GM12864 (cell line): ENCODE measurements at regions not wholly inside any gene's neighbourhood (a gene's known extent, or its start where the extent isn't known, plus 50 kb on each side); places are given as distances from the start of the nearest gene placed in this dataset.

Experiments used
- DNase-seq: peaks from one replicate; pipeline ENCODE4 v3.0.0-alpha.2; 2011; ENCODE audit warnings: low read depth
- H3K4me3 ChIP-seq: 2 replicates; pipeline ENCODE4 v1.5.1; 2011; ENCODE audit warnings: mild to moderate bottlenecking, low read depth, low read length, control low read depth
- CTCF ChIP-seq: IDR thresholded peaks from 2 replicates; pipeline ENCODE4 v1.5.1; 2011; ENCODE audit warnings: low read depth, mild to moderate bottlenecking, moderate library complexity, low read length, control low read depth, inconsistent platforms; ENCODE audit errors: missing control alignments

DNA sequence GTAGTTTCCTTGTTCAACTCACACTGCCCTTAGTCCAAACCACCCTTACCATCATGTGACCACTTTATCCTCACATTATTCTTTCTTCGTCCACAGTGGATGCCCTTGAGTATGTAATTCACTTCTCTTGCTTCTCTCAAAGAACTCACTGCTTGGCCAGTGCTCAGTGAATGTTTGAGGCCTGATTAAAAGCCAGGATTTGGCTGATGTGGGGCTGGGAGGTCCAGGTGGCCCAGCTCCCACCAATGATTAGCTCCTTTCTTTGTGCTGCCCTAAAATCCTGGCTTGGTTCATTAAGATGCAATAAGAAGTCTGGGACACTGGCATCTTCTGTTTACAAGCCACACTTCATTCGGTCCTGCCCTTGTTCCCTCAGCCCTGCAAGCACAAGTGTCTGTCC lies 97.8 kb upstream of the CELF4 start:
- no peak for DNase-seq
- no peak overlapping the region for H3K4me3 ChIP-seq
- TF ChIP-seq CTCF = no peak

GRCh38 chr18:37662546-37663339 lies 97.1 kb upstream of the CELF4 start:
- DNase-seq = no peak
- TF ChIP-seq CTCF = no peak

GRCh38 chr18:37662099-37662498 lies 96.5 kb upstream of the CELF4 start:
- TF ChIP-seq CTCF = no peak
- no peak overlapping the region for H3K4me3 ChIP-seq
- DNase-seq = no peak

More at GRCh38 chr18:37662546-37663339, 97.1 kb upstream of the CELF4 start:
- no peak overlapping the region for H3K4me3 ChIP-seq

DNA sequence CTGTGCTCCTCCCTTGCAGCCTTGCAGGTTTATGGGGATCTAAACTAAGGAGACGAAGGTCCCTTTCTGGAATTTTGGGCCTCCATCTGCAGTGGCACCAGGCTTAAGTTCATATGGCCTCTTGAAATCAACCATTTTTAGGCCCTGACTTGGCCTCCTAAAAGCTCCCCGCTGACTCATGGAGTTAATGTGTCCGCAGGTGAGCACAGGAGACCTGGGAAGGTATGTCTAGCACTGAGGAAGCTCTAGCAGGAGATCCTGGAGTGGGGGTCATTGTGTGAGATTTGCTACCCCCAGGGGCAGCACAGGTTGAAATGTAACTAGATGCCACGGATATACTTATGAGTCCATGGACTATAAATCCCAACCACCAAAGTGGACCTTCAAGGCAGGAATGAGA lies 95.9 kb upstream of the CELF4 start:
- no peak for TF ChIP-seq CTCF
- no peak overlapping the region for H3K4me3 ChIP-seq
- DNase-seq = no peak

DNA sequence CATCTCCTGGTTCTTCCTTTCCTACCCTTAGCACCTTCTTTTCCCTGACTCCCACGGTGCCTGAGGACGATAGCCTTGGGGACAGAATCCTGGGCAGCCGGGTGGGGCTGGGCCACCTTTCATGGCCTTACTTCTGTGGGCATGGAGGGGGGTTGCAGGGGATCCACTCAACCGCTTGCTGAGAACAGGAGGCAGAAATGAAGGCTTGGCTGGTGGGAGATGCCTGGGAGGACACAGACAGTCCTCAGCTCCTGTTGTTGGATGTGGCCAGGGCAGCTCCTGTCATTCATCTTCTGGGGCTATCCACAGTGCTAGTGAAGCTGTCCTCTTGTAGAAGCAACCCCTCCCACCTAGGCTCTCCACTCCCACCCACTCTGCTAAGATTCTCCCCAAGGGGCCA lies 95.5 kb upstream of the CELF4 start:
- DNase-seq = no peak
- no peak for TF ChIP-seq CTCF
- no peak overlapping the region for H3K4me3 ChIP-seq

DNA sequence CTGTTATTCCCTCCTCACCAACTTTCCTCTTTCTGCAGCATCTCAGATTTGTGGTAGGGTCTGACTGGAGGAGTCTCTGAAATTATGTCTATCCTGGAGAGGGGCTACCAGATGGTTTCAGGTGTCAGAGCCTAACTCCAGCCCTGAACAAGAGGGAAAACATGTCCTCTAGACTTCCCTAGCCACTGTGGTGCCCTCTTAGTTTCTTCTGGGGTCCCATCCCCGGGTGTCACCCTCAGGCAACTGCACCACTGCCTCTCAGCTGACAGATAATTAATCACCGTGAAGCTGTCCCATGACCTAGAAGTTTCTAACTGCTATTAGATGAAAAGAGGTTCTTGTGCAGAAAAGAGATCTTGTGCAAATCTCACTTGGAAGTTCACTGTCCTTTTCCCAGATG lies 95.1 kb upstream of the CELF4 start:
- H3K4me3 ChIP-seq = no peak overlapping the region
- no peak for TF ChIP-seq CTCF
- no peak for DNase-seq

- DNase-seq = no peak
- no peak overlapping the region for H3K4me3 ChIP-seq
- no peak for TF ChIP-seq CTCF
Measured at GRCh38 chr18:37659906-37660305, 94.3 kb upstream of the CELF4 start.
